ENCODE measurements at regions not wholly inside any gene's neighbourhood (a gene's known extent, or its start where the extent isn't known, plus 50 kb on each side); places are given as distances from the start of the nearest gene placed in this dataset.
"Not testable (repeated sequence)": the region's sequence is repeated elsewhere in the genome, so short reads cannot be mapped to it uniquely, and the experiment has no call there.

DNA sequence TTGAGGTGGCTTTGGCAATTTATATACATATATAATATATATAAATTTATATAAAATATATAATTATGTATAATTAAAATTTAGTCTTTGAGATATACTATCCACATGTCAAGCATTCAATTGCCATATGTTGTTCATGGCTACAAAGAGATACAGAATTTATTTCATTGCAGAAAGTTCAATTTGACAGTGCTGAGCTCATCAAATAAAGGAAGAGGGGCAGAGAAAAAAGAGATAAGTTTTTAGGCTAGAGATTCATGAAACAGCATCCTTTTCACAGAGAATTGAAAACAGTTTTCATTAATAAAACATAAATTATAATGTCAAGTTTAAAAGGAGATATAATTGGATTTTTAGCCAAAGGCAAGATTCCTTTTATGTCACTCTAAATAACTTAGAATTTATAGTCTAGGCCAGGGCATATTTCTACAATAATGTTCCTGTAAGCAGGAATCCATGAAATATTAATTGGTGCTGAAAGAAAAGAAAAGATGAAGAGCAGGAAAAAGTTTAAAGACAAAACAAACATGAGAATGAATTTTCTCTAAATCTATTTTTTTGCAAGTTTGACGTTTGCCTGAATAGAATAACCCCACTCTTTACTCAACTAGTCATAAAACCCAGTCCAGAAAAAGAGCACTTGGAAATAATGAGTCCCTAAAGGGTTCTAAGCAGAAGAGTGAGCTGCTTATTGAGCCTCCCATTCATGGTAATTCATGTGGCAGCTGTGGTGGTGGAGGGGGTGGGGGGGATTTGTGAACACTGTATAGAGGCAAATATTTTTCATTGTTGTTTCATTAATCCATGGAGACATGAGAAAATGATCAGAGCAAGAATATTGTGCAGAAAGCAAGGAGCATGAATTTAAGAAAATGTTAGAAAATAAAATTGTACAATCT, 1279.5 kb downstream of the CDH12 start:
- Histone ChIP-seq H3K4me3 (peak overlapping the region in 3 of 10 donors; percentile 2 to 13 (median 2)), H3K27me3 (no peaks in the 10 kb centered on the region), H3K27ac (no peak overlapping the region), H3K4me1 (no peaks in the 10 kb centered on the region), H3K9me3 (peaks cover 0 to 3% (median 0%) of the 10 kb centered on the region in 11 donors), H3K36me3 (no peaks in the 10 kb centered on the region)
- DNase-seq (no peak), ATAC-seq (peak in 3 of 8 donors; percentile 33 to 72 (median 59))
- intact Hi-C loops (cut with DNase I), result no loop called here
- TF ChIP-seq, protein P1, sequence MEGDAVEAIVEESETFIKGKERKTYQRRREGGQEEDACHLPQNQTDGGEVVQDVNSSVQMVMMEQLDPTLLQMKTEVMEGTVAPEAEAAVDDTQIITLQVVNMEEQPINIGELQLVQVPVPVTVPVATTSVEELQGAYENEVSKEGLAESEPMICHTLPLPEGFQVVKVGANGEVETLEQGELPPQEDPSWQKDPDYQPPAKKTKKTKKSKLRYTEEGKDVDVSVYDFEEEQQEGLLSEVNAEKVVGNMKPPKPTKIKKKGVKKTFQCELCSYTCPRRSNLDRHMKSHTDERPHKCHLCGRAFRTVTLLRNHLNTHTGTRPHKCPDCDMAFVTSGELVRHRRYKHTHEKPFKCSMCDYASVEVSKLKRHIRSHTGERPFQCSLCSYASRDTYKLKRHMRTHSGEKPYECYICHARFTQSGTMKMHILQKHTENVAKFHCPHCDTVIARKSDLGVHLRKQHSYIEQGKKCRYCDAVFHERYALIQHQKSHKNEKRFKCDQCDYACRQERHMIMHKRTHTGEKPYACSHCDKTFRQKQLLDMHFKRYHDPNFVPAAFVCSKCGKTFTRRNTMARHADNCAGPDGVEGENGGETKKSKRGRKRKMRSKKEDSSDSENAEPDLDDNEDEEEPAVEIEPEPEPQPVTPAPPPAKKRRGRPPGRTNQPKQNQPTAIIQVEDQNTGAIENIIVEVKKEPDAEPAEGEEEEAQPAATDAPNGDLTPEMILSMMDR (IDR thresholded peaks at IDR 0.05), result no peak
- 67 to 75% methylated on average over 1 of the region's 1 CpG for WGBS, 2 donors

DNA sequence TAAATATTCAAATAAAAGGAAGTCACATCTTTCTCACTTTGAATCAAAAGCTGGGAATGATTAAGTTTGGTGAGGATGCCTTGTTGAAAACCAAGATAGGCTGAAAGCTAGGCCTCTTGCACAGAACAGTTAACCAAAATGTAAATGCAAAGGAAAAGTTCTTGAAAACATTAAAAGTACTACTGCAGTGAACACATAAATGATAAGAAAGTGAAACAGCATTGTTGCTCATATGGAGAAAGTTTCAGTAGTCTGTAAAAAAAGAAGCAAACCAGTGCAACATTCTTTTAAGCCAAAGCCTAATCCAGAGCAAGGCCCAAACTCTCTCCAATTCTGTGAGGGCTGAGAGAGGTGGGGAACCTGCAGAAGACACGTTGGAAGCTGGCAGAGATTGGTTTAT, 1281.9 kb downstream of the CDH12 start:
- H3K4me1 ChIP-seq; H3K36me3 ChIP-seq; intact Hi-C loops (cut with DNase I); H3K9me3 ChIP-seq; H3K27ac ChIP-seq; DNase-seq; ATAC-seq; H3K4me3 ChIP-seq; H3K27me3 ChIP-seq: not testable (repeated sequence)
- 65 to 73% methylated on average over 1 of the region's 1 CpG for WGBS, 2 donors

DNA sequence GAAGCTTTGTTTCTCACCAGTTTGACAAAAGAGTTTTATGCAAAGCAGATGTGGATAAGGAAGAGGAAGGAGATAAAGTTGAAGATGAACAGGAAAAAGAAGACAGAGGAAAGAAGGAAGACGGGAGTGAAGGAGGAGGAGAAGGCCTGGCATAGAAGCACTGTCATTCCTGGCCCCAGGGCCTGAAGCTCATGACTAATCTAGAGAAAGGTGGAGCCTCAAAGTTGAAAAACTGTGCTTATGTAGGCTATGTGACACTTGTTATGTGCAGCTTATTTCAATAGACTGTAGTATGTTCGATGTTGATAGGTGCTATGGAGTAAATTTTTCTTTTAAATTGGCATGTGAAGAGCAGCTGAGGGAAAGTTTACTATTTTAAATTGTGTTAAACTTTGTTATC, 1294.0 kb downstream of the CDH12 start:
- DNase-seq; intact Hi-C loops (cut with DNase I); ATAC-seq: not testable (repeated sequence)

DNA sequence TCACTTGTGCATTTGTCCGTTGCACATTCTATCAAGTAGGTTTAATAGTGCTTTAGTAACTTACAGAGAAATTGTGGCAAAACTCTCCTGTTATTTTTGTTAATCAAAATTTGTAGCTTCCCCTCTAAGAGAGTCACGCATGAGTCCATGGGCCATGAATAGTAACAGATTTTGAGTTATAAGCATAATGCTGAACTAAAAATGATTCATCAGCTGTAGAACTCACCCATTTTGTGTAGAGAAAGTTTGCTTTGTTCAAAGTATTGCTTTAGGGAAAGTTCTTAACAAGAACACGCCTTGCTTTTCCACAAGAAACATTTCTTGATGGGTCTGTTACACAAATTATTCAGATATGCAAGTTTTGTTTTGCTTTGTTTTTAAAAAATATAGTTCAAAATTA, 1300.9 kb downstream of the CDH12 start:
- H3K27ac ChIP-seq; H3K27me3 ChIP-seq; H3K9me3 ChIP-seq; DNase-seq; H3K36me3 ChIP-seq; intact Hi-C loops (cut with DNase I); ATAC-seq; H3K4me1 ChIP-seq; H3K4me3 ChIP-seq: not testable (repeated sequence)
- WGBS, 2 donors, result 93 to 94% methylated on average over 2 of the region's 3 CpGs

More for the DNA sequence above, 1294.0 kb downstream of the CDH12 start:
- not testable (repeated sequence) for H3K4me3 ChIP-seq, H3K36me3 ChIP-seq, H3K9me3 ChIP-seq, H3K4me1 ChIP-seq, H3K27ac ChIP-seq, H3K27me3 ChIP-seq
- 82 to 84% methylated on average over 2 of the region's 2 CpGs for WGBS, 2 donors

DNA sequence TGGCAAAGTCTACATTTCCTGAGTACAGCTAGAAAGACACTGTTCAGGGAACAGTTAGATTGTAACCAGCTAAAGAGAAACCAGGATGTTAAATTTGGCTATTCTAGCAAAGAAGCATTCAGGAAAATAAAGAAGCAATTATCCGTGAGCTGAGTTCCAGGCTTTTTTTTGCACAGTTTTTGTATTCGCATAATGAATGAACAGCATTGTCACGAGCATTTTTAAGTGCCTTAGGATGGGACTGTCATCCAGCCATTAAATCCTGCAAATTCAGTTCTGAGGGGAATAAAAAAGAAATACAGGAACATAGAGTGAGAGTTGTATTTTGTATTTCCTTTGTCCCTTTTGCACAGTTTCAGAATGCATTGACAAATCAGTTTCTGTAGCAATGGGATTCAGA, 1302.2 kb downstream of the CDH12 start:
- DNase-seq; ATAC-seq; H3K36me3 ChIP-seq; H3K9me3 ChIP-seq; intact Hi-C loops (cut with DNase I); H3K4me1 ChIP-seq; H3K27me3 ChIP-seq; H3K4me3 ChIP-seq; H3K27ac ChIP-seq: not testable (repeated sequence)
- WGBS, 2 donors, result 89 to 90% methylated on average over 3 of the region's 3 CpGs

DNA sequence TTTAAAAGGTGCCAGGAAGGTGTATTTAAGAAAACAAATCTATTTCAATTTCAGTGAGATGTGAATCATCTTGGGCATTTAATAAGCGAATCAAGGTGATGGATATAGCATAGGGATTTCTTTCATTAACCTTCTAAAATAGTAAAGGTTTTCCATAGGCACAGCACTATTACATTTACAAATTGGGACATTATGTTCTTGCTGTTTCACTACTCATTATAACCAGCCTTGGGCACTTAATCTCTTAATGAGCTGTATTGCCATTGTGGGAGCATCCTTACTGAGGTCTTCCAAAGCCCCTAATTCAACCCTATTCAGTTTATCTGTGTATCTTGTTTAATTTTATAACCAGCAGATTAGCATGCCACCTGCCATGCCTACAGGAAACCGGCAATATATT, 1305.5 kb downstream of the CDH12 start:
- 94 to 98% methylated on average over 2 of the region's 2 CpGs for WGBS, 2 donors
- H3K4me3 ChIP-seq; ATAC-seq; H3K9me3 ChIP-seq; H3K4me1 ChIP-seq; H3K36me3 ChIP-seq; intact Hi-C loops (cut with DNase I); H3K27ac ChIP-seq; DNase-seq; H3K27me3 ChIP-seq: not testable (repeated sequence)

DNA sequence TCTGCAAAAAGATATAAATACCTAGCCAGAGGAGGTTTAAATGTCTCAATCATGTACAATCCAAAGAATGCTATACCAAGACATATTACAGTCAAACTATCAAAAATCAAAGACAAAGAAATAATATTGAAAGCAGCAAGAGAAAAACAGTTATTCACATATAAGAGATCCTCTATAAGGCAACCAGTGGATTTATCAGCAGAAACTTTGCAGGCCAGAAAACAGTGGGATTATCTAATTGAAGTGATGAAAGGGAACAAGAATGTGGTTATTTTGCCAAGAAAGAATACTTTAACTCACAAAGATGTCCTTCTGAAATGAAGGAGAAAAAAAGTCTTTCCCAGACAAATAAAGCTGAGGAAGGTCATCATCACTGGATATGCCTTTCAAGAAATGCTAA, 1318.0 kb downstream of the CDH12 start:
- H3K36me3 ChIP-seq; H3K27ac ChIP-seq; H3K27me3 ChIP-seq; DNase-seq; H3K4me3 ChIP-seq; ATAC-seq; H3K9me3 ChIP-seq; intact Hi-C loops (cut with DNase I); H3K4me1 ChIP-seq: not testable (repeated sequence)

DNA sequence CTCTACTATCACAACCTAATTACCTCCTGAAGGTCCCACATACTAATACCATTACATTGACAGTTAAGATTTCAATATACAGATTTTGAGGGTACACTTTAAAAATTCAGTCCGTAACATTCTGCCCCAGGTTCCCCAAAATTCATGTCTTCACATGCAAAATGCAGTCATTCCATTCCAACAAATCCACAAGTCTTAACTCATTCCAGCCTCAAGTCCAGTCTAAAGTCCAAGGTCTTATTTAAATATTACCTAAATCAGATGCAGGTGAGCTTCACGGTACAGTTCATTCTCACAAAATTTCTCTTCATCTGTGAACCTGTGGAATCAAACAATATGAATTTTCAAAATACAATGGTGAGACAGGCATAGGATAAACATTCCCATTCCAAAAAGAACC, 1332.0 kb downstream of the CDH12 start:
- WGBS, 2 donors, result 100% methylated on average over 2 of the region's 2 CpGs

DNA sequence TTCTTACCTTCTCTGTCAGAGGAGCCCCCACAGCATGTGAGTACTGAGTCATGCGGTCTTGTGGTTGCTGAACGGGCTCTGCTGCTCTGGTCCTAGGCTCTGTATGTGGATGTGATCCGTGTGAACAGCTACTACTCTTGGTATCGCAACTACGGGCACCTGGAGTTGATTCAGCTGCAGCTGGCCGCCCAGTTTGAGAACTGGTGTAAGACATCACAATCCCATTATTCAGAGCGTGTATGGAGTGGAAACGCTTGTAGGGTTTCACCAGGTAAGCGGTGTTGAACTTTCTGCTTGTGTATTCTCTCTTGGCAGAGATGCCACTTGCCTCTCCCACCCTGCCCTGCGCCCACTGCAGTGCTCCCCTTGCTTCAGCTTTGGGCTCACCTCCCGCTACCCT, 1356.2 kb downstream of the CDH12 start:
- H3K27me3 ChIP-seq; ATAC-seq; H3K27ac ChIP-seq; H3K4me1 ChIP-seq; H3K9me3 ChIP-seq; DNase-seq; H3K4me3 ChIP-seq; intact Hi-C loops (cut with DNase I): not testable (repeated sequence)
- 97 to 98% methylated on average over 7 to 9 of the region's 11 CpGs for WGBS, 2 donors
- peaks cover 0 to 48% (median 4%) of the 10 kb centered on the region in 9 donors for H3K36me3 ChIP-seq

More for the DNA sequence above, 1332.0 kb downstream of the CDH12 start:
- ATAC-seq; H3K27ac ChIP-seq; H3K4me3 ChIP-seq; H3K9me3 ChIP-seq; H3K4me1 ChIP-seq; H3K27me3 ChIP-seq; H3K36me3 ChIP-seq; intact Hi-C loops (cut with DNase I); DNase-seq: not testable (repeated sequence)

DNA sequence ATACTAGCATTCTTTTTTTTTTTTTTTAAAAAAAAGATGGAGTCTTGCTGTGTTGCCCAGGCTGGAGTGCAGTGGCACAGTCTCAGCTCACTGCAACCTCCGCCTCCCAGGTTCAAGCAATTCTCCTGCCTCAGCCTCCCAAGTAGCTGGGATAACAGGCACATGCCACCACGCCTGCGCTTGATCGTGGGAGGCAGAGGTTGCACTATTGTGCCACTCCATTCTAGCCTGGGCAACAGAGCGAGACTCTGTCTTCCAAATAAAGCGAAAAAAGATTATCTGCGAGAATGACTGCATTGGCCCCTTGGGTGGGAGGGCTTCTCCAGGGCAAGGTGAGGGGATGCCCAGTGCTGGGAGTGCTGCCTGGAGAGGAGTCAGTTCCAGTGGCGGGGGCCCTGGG, 1357.1 kb downstream of the CDH12 start:
- H3K27me3 ChIP-seq; H3K27ac ChIP-seq; H3K9me3 ChIP-seq; H3K4me3 ChIP-seq; intact Hi-C loops (cut with DNase I); ATAC-seq; H3K4me1 ChIP-seq: not testable (repeated sequence)
- peaks cover 0 to 52% (median 4%) of the 10 kb centered on the region in 9 donors for H3K36me3 ChIP-seq
- WGBS, 2 donors, result 93 to 96% methylated on average over 7 of the region's 8 CpGs
- peak in 1 of 2 donors; percentile 9 for DNase-seq
